Peyer's patch (tissue), 4 donors: ENCODE measurements at regions not wholly inside any gene's neighbourhood (a gene's known extent, or its start where the extent isn't known, plus 50 kb on each side); places are given as distances from the start of the nearest gene placed in this dataset.

Experiments
- POLR2A ChIP-seq, 2 donors: fragments of 450-650 bp; IDR thresholded peaks; one replicate each; pipeline ENCODE4 v1.5.1; 2017; ENCODE audit warnings: antibody characterized with exemption in 2 of 2, mild to moderate bottlenecking in 2 of 2, moderate library complexity in 2 of 2
- TF ChIP-seq, protein P1 (sequence below), 6 experiments: fragments of 450-650 bp in 4 of 6; fragments of 200-600 bp in 2 of 6; sonication (generic) in 1 of 6; IDR thresholded peaks; one replicate each; pipeline ENCODE4 v1.5.1; 2017 to 2019; ENCODE audit warnings: antibody characterized with exemption in 6 of 6, mild to moderate bottlenecking in 3 of 6, moderate library complexity in 1 of 6

GRCh38 chr15:97733373-97733772 lies 227.1 kb upstream of the ARRDC4 start:
- TF ChIP-seq POLR2A (IDR thresholded peaks at IDR 0.05) = no peak
- TF ChIP-seq, protein P1, sequence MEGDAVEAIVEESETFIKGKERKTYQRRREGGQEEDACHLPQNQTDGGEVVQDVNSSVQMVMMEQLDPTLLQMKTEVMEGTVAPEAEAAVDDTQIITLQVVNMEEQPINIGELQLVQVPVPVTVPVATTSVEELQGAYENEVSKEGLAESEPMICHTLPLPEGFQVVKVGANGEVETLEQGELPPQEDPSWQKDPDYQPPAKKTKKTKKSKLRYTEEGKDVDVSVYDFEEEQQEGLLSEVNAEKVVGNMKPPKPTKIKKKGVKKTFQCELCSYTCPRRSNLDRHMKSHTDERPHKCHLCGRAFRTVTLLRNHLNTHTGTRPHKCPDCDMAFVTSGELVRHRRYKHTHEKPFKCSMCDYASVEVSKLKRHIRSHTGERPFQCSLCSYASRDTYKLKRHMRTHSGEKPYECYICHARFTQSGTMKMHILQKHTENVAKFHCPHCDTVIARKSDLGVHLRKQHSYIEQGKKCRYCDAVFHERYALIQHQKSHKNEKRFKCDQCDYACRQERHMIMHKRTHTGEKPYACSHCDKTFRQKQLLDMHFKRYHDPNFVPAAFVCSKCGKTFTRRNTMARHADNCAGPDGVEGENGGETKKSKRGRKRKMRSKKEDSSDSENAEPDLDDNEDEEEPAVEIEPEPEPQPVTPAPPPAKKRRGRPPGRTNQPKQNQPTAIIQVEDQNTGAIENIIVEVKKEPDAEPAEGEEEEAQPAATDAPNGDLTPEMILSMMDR (IDR thresholded peaks at IDR 0.05) = no peak
